ENCODE measurements at regions not wholly inside any gene's neighbourhood (a gene's known extent, or its start where the extent isn't known, plus 50 kb on each side); places are given as distances from the start of the nearest gene placed in this dataset.

GRCh38 chr10:53162856-53163255 lies 390.3 kb upstream of the MBL2 start:
- TF ChIP-seq, protein P1, sequence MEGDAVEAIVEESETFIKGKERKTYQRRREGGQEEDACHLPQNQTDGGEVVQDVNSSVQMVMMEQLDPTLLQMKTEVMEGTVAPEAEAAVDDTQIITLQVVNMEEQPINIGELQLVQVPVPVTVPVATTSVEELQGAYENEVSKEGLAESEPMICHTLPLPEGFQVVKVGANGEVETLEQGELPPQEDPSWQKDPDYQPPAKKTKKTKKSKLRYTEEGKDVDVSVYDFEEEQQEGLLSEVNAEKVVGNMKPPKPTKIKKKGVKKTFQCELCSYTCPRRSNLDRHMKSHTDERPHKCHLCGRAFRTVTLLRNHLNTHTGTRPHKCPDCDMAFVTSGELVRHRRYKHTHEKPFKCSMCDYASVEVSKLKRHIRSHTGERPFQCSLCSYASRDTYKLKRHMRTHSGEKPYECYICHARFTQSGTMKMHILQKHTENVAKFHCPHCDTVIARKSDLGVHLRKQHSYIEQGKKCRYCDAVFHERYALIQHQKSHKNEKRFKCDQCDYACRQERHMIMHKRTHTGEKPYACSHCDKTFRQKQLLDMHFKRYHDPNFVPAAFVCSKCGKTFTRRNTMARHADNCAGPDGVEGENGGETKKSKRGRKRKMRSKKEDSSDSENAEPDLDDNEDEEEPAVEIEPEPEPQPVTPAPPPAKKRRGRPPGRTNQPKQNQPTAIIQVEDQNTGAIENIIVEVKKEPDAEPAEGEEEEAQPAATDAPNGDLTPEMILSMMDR (IDR thresholded peaks at IDR 0.05), result no peak
- TF ChIP-seq POLR2A (IDR thresholded peaks at IDR 0.05) (no peak), POLR2AphosphoS5 (IDR thresholded peaks at IDR 0.05) (no peak), EP300 (IDR thresholded peaks at IDR 0.05) (no peak)
